DOHH2 (cell line): ENCODE measurements at regions not wholly inside any gene's neighbourhood (a gene's known extent, or its start where the extent isn't known, plus 50 kb on each side); places are given as distances from the start of the nearest gene placed in this dataset.

ENCODE experiments used
- CTCF ChIP-seq: fragments of 200-600 bp; sonication (generic); IDR thresholded peaks from one replicate; pipeline ENCODE4 v1.5.1; 2014; ENCODE audit warnings: antibody characterized with exemption, mild to moderate bottlenecking, low read depth, low read length; ENCODE audit not compliant: poor library complexity, severe bottlenecking
- EZH2phosphoT487 ChIP-seq: fragments of 200-600 bp; sonication (generic); IDR thresholded peaks from 2 replicates; pipeline ENCODE4 v1.6.1; 2017; ENCODE audit warnings: borderline replicate concordance, mild to moderate bottlenecking, antibody characterized with exemption, low read length, moderate library complexity, mixed read lengths

GRCh38 chr3:176739159-176739558, 458.1 kb downstream of the TBL1XR1 start:
- TF ChIP-seq CTCF (no peak), EZH2phosphoT487 (no peak)
